Vagina (tissue), 2 donors: ENCODE measurements at regions not wholly inside any gene's neighbourhood (a gene's known extent, or its start where the extent isn't known, plus 50 kb on each side); places are given as distances from the start of the nearest gene placed in this dataset.
"Not testable (repeated sequence)": the region's sequence is repeated elsewhere in the genome, so short reads cannot be mapped to it uniquely, and the experiment has no call there.

Experiments used
- POLR2A ChIP-seq, 2 donors: fragments of 450-650 bp; IDR thresholded peaks; one replicate each; pipeline ENCODE4 v1.6.1; 2017; ENCODE audit warnings: antibody characterized with exemption in 2 of 2, mild to moderate bottlenecking in 2 of 2, moderate library complexity in 2 of 2
- POLR2AphosphoS5 ChIP-seq, 2 donors: sonication (generic); formaldehyde crosslinking; IDR thresholded peaks; one replicate each; pipeline ENCODE4 v1.9.0; 2017; ENCODE audit warnings: antibody characterized with exemption in 2 of 2, mild to moderate bottlenecking in 2 of 2, low read depth in 1 of 2; ENCODE audit not compliant: insufficient read depth in 1 of 2
- TF ChIP-seq, protein P1 (sequence below), 3 experiments: fragments of 450-650 bp in 2 of 3; fragments of 200-600 bp in 1 of 3; sonication (generic) in 1 of 3; IDR thresholded peaks; one replicate each; pipeline ENCODE4 v1.5.1; 2017 to 2019; ENCODE audit warnings: antibody characterized with exemption in 3 of 3, mild to moderate bottlenecking in 2 of 3, moderate library complexity in 2 of 3

DNA sequence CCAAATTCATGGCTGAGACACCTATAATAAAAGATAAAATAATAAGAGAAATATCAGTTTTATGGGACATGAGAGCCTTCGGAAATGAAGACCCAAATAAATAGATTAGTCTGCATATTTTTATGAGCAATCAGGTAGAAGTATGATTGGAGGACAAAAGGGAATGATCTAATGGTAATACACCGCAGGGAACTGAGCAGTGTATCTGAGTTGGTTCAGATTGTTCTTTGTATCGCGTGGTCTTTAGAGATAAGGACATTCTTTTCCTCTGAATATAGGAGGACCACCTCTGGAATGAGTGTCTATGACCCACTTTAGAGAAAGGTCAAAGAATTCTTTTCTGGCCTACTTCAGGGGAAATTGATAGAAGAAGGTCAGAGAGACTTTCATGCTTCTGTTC lies 801.8 kb upstream of the CHD1 start:
- TF ChIP-seq, protein P1, sequence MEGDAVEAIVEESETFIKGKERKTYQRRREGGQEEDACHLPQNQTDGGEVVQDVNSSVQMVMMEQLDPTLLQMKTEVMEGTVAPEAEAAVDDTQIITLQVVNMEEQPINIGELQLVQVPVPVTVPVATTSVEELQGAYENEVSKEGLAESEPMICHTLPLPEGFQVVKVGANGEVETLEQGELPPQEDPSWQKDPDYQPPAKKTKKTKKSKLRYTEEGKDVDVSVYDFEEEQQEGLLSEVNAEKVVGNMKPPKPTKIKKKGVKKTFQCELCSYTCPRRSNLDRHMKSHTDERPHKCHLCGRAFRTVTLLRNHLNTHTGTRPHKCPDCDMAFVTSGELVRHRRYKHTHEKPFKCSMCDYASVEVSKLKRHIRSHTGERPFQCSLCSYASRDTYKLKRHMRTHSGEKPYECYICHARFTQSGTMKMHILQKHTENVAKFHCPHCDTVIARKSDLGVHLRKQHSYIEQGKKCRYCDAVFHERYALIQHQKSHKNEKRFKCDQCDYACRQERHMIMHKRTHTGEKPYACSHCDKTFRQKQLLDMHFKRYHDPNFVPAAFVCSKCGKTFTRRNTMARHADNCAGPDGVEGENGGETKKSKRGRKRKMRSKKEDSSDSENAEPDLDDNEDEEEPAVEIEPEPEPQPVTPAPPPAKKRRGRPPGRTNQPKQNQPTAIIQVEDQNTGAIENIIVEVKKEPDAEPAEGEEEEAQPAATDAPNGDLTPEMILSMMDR (IDR thresholded peaks at IDR 0.05) = not testable (repeated sequence)
- TF ChIP-seq POLR2AphosphoS5 (IDR thresholded peaks at IDR 0.05; ENCODE audit: insufficient read depth in 1 of 2, low read depth in 1 of 2); POLR2A (IDR thresholded peaks at IDR 0.05): not testable (repeated sequence)
